ENCODE measurements at regions not wholly inside any gene's neighbourhood (a gene's known extent, or its start where the extent isn't known, plus 50 kb on each side); places are given as distances from the start of the nearest gene placed in this dataset.
"Not testable (repeated sequence)": the region's sequence is repeated elsewhere in the genome, so short reads cannot be mapped to it uniquely, and the experiment has no call there.

GRCh38 chr5:36422952-36423351, 121.2 kb upstream of the RANBP3L start:
- H3K4me1 Mint-ChIP-seq = peaks cover 10% of the 10 kb centered on the region
- H3K36me3 Mint-ChIP-seq = no peaks in the 10 kb centered on the region
- peaks cover 3% of the 10 kb centered on the region for H3K27me3 Mint-ChIP-seq
- H3K9me3 Mint-ChIP-seq = no peaks in the 10 kb centered on the region
- no peak for DNase-seq
- CTCF ChIA-PET = interaction anchor here (0.6 kb wide), 1 partner anchor 943 kb away, joined by 3 read pairs; no protein-coding TSS in a partner anchor
- H3K27ac Mint-ChIP-seq = no peak overlapping the region
- H3K4me3 Mint-ChIP-seq = no peak overlapping the region

DNA sequence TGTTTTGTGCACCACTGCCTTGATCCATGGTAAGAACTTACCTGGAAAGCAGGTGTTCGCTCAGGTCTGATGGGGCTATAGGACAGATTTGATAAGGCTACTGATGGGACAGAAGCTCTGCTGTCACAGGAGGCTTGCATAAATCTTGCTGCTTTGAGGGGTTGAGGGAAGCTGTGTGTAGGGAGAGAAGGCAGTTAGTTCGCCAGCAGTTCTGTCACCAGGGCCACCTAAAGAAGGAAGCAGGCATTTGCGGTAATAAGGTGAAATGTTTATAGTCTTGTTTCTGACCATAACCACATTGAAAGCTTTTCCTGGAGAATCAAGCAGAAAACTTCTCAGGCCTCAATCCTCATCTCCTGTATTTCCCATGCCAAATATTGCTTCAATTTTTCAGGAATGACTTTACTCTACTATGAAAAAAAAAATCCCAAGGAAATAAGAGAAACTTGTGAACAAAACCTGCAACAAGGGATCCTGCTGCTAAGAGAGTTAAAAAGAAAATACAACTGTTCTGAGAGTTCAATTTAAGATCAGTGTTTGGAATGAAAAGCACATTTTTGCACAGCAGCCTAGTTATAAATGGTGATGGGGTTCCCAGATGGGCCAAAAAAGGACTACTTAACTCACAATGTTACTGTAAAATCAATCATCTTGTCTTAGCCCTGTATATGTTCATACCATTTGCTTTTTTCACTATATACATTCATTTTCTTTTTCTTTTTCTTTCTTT, 122.0 kb upstream of the RANBP3L start:
- Mint-ChIP-seq H3K9me3 (no peaks in the 10 kb centered on the region), H3K27ac (no peak overlapping the region), H3K36me3 (no peaks in the 10 kb centered on the region), H3K27me3 (peaks cover 3% of the 10 kb centered on the region), H3K4me3 (no peak overlapping the region), H3K4me1 (peaks cover 10% of the 10 kb centered on the region)
- CTCF ChIA-PET = no interaction called here
- DNase-seq = no peak

- H3K9me3 Mint-ChIP-seq, H3K27me3 Mint-ChIP-seq, H3K4me1 Mint-ChIP-seq, H3K4me3 Mint-ChIP-seq, H3K27ac Mint-ChIP-seq, H3K36me3 Mint-ChIP-seq, DNase-seq, CTCF ChIA-PET: not testable (repeated sequence)
Observed at GRCh38 chr5:36426070-36426469, 124.4 kb upstream of the RANBP3L start.

- Mint-ChIP-seq H3K36me3 (no peaks in the 10 kb centered on the region), H3K9me3 (no peaks in the 10 kb centered on the region), H3K4me3 (no peak overlapping the region), H3K27ac (no peak overlapping the region), H3K4me1 (no peaks in the 10 kb centered on the region), H3K27me3 (peaks cover 5% of the 10 kb centered on the region)
- no peak for DNase-seq
- CTCF ChIA-PET = no interaction called here
Observed at GRCh38 chr5:36435516-36435915, 133.8 kb upstream of the RANBP3L start.

DNA sequence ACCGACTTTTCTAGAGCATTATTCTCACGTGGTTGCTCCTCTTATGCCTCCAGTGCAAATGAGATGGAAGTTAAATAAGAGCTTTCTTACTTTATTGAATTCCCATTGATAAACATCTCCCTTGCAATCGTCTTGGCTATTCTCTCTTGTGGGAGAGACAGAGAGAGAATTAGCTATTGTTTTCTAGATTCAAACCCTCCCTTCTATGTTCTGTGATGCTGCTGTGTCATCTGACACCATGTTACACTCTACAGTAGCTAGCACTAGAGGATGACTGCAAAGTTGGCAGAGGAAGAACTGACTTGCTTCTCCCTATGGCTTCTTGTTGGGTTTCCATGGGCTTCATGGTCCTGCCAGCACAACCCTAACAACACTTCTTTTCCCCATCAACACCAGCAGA, 134.6 kb upstream of the RANBP3L start:
- CTCF ChIA-PET = interaction anchor here (0.6 kb wide), 1 partner anchor 325 kb away, joined by 4 read pairs; no protein-coding TSS in a partner anchor

DNA sequence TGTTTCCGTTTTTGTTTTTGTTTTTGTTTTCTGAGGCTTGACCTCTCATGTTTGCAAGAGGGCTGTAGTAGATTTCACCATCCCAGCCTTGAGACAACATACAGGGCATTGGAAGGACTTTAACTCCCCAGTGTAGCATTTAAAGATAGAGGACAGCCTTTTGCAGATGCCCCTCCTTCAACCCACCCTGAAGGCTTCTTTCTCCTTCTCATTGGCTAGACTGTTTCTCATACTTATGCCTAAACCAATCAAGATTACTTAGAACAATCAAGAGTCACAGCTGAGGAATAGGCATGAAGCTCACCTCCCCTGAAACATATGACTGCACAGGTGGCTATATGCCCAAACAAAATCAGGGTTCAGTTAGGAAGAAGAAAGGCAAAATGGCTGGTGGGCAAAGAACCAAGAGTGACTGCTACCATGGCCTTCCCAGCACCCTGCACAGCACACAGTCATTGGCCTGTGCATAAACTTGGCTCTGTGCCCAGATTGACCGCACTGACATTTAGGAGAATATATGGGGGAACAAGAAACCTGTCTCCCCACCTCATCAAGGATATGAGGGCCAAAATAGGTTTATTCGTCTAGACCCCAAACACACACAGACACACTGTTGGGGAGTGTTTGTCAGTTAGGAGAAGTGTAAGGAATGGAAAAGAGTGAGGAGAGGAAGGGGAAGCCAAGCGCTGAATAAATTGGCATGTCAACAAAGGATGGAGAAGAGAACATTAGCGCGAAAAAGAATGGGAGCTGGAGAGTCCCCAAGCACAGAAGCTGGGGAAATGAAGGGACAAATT, 137.3 kb upstream of the RANBP3L start:
- Mint-ChIP-seq H3K4me1 (peaks cover 13% of the 10 kb centered on the region), H3K9me3 (no peaks in the 10 kb centered on the region), H3K36me3 (peaks cover 1% of the 10 kb centered on the region), H3K27me3 (peaks cover 5% of the 10 kb centered on the region), H3K4me3 (no peak overlapping the region), H3K27ac (no peak overlapping the region)
- CTCF ChIA-PET = interaction anchor here (1.2 kb wide), 1 partner anchor 35 kb away, joined by 3 read pairs; no protein-coding TSS in a partner anchor
- no peak for DNase-seq

More for the DNA sequence above, 134.6 kb upstream of the RANBP3L start:
- H3K4me3 Mint-ChIP-seq = no peak overlapping the region
- DNase-seq = no peak
- no peaks in the 10 kb centered on the region for H3K4me1 Mint-ChIP-seq
- no peak overlapping the region for H3K27ac Mint-ChIP-seq
- H3K9me3 Mint-ChIP-seq = no peaks in the 10 kb centered on the region
- no peaks in the 10 kb centered on the region for H3K36me3 Mint-ChIP-seq
- H3K27me3 Mint-ChIP-seq = peaks cover 5% of the 10 kb centered on the region

GRCh38 chr5:36440300-36440699, 138.6 kb upstream of the RANBP3L start:
- no peak for DNase-seq
- CTCF ChIA-PET = interaction anchor here (0.7 kb wide), 1 partner anchor 25 kb away, joined by 3 read pairs; no protein-coding TSS in a partner anchor
- no peak overlapping the region for H3K27ac Mint-ChIP-seq
- H3K4me1 Mint-ChIP-seq = peaks cover 13% of the 10 kb centered on the region
- no peaks in the 10 kb centered on the region for H3K9me3 Mint-ChIP-seq
- H3K4me3 Mint-ChIP-seq = no peak overlapping the region
- peaks cover 5% of the 10 kb centered on the region for H3K27me3 Mint-ChIP-seq
- H3K36me3 Mint-ChIP-seq = peaks cover 1% of the 10 kb centered on the region

DNA sequence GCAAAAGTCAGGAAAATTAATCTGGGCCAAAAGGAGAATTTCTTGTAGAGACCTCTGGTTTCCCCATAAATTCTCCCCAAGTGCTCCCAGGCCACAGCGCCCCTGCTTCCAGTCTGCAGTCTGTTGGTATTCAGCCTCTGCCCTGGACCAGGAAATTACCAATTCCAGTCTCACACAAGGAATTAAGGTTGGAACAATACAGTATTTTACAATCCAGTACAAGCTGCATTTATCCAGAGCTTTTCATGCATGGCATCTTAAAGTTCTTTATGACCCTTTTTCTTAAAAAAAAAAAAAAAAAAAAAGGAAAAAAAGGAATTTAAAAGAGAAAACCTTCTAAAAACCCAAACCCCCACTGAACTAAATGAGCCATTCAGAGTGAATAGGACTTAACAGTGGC, 139.6 kb upstream of the RANBP3L start:
- CTCF ChIA-PET = interaction anchor here (1.4 kb wide), 1 partner anchor 66 kb away, joined by 3 read pairs; no protein-coding TSS in a partner anchor
- H3K4me1 Mint-ChIP-seq = peaks cover 13% of the 10 kb centered on the region
- no peak overlapping the region for H3K27ac Mint-ChIP-seq
- DNase-seq = no peak
- no peaks in the 10 kb centered on the region for H3K9me3 Mint-ChIP-seq
- H3K27me3 Mint-ChIP-seq = peaks cover 5% of the 10 kb centered on the region
- H3K36me3 Mint-ChIP-seq = peaks cover 1% of the 10 kb centered on the region
- H3K4me3 Mint-ChIP-seq = no peak overlapping the region

DNA sequence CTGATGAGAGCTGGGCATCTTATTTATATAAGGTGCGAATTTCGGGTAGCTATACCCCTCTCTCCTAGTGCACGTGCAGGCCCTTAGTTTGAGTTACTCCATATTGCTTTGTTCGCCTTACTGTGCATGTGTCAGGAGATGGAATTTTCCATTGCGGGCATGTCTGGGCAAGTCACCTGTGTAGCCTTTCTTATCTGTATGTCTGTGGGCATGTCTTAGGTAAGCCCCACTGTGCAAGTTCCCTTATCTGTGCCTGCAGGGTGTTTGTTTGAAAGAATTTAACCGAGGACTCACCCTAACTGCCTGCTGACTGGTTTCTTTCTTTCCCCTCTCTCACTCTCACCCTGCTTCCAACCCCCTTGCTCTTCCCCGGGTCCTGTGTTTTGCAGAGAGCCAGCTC, 140.7 kb upstream of the RANBP3L start:
- CTCF ChIA-PET = interaction anchor here (1.4 kb wide), 1 partner anchor 65 kb away, joined by 3 read pairs; no protein-coding TSS in a partner anchor
- Mint-ChIP-seq H3K36me3 (peaks cover 1% of the 10 kb centered on the region), H3K27ac (no peak overlapping the region), H3K27me3 (no peaks in the 10 kb centered on the region), H3K4me1 (peaks cover 13% of the 10 kb centered on the region), H3K9me3 (no peaks in the 10 kb centered on the region), H3K4me3 (no peak overlapping the region)
- no peak for DNase-seq

GRCh38 chr5:36442796-36443195, 141.1 kb upstream of the RANBP3L start:
- H3K4me3 Mint-ChIP-seq = no peak overlapping the region
- H3K27ac Mint-ChIP-seq = no peak overlapping the region
- H3K36me3 Mint-ChIP-seq = peaks cover 1% of the 10 kb centered on the region
- CTCF ChIA-PET = interaction anchor here (1.4 kb wide), 1 partner anchor 65 kb away, joined by 3 read pairs; no protein-coding TSS in a partner anchor
- H3K27me3 Mint-ChIP-seq = no peaks in the 10 kb centered on the region
- peaks cover 13% of the 10 kb centered on the region for H3K4me1 Mint-ChIP-seq
- no peak for DNase-seq
- H3K9me3 Mint-ChIP-seq = no peaks in the 10 kb centered on the region

- no peaks in the 10 kb centered on the region for H3K9me3 Mint-ChIP-seq
- H3K27ac Mint-ChIP-seq = no peak overlapping the region
- peaks cover 1% of the 10 kb centered on the region for H3K36me3 Mint-ChIP-seq
- no peaks in the 10 kb centered on the region for H3K27me3 Mint-ChIP-seq
- CTCF ChIA-PET = interaction anchor here (1.1 kb wide), 1 partner anchor 25 kb away, joined by 5 read pairs; no protein-coding TSS in a partner anchor
- DNase-seq = no peak
- peaks cover 13% of the 10 kb centered on the region for H3K4me1 Mint-ChIP-seq
- no peak overlapping the region for H3K4me3 Mint-ChIP-seq
Observed at GRCh38 chr5:36443941-36444340, 142.2 kb upstream of the RANBP3L start.

- Mint-ChIP-seq H3K27me3 (no peaks in the 10 kb centered on the region), H3K27ac (no peak overlapping the region), H3K36me3 (peaks cover 1% of the 10 kb centered on the region), H3K4me1 (peaks cover 13% of the 10 kb centered on the region), H3K9me3 (no peaks in the 10 kb centered on the region), H3K4me3 (no peak overlapping the region)
- DNase-seq = no peak
- CTCF ChIA-PET = interaction anchor here (1.1 kb wide), 1 partner anchor 26 kb away, joined by 5 read pairs; no protein-coding TSS in a partner anchor
Observed at GRCh38 chr5:36444582-36445418, 143.1 kb upstream of the RANBP3L start.

DNA sequence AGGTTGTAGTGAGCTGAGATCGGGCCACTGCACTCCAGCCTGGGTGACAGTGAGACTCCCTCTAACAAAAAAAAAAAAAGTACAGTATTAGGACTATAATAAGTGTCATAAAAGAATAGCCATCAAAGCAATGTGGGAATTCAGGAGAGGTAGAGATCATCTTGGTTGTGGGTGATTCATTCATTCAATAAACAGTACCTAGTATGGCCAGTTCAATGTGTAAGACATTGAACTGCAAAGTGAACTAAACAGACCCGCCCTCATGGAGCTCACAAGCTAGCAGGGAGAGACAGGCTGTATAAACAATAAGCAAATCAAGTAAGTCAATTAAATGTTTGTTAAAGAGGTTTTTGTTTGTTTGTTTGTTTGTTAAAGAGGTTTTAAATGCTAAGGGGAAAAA, 146.1 kb upstream of the RANBP3L start:
- no peak for DNase-seq
- H3K27me3 Mint-ChIP-seq = no peaks in the 10 kb centered on the region
- H3K27ac Mint-ChIP-seq = no peak overlapping the region
- peaks cover 1% of the 10 kb centered on the region for H3K36me3 Mint-ChIP-seq
- CTCF ChIA-PET = no interaction called here
- no peaks in the 10 kb centered on the region for H3K9me3 Mint-ChIP-seq
- H3K4me3 Mint-ChIP-seq = no peak overlapping the region
- H3K4me1 Mint-ChIP-seq = peaks cover 2% of the 10 kb centered on the region
